ENCODE measurements at regions not wholly inside any gene's neighbourhood (a gene's known extent, or its start where the extent isn't known, plus 50 kb on each side); places are given as distances from the start of the nearest gene placed in this dataset.

GRCh38 chr5:104859437-104859836, 1296.8 kb upstream of the NUDT12 start:
- TF ChIP-seq CTCF (IDR thresholded peaks at IDR 0.05): no peak
- TF ChIP-seq POLR2A (IDR thresholded peaks at IDR 0.05): no peak
- TF ChIP-seq POLR2AphosphoS5 (IDR thresholded peaks at IDR 0.05): no peak
